ENCODE measurements at regions not wholly inside any gene's neighbourhood (a gene's known extent, or its start where the extent isn't known, plus 50 kb on each side); places are given as distances from the start of the nearest gene placed in this dataset.
"Not testable (repeated sequence)": the region's sequence is repeated elsewhere in the genome, so short reads cannot be mapped to it uniquely, and the experiment has no call there.

- peak; percentile 51 for DNase-seq
These were observed 556.5 kb upstream of the SEMA6A start for GRCh38 chr5:117131048-117131679.

- no peak for DNase-seq
These were observed 543.9 kb upstream of the SEMA6A start for GRCh38 chr5:117118499-117118898.

- DNase-seq: not testable (repeated sequence)
These were observed 542.7 kb upstream of the SEMA6A start for GRCh38 chr5:117117314-117117713.

GRCh38 chr5:117110548-117110947, 535.9 kb upstream of the SEMA6A start:
- DNase-seq: no peak

- no peak for DNase-seq
These were observed 533.2 kb upstream of the SEMA6A start for GRCh38 chr5:117107859-117108258.

- peak; percentile 25 for DNase-seq
These were observed 529.1 kb upstream of the SEMA6A start for GRCh38 chr5:117103703-117104102.

- no peak for DNase-seq
These were observed 528.0 kb upstream of the SEMA6A start for GRCh38 chr5:117102591-117102990.

- no peak for DNase-seq
These were observed 525.6 kb upstream of the SEMA6A start for GRCh38 chr5:117100176-117100575.

GRCh38 chr5:117098094-117098493, 523.5 kb upstream of the SEMA6A start:
- DNase-seq: no peak

- peak; percentile 15 for DNase-seq
These were observed 521.0 kb upstream of the SEMA6A start for GRCh38 chr5:117095346-117096332.

- DNase-seq: no peak
These were observed 519.6 kb upstream of the SEMA6A start for GRCh38 chr5:117094114-117094815.

- DNase-seq: no peak
These were observed 519.0 kb upstream of the SEMA6A start for GRCh38 chr5:117093653-117094052.

GRCh38 chr5:117089001-117089400, 514.4 kb upstream of the SEMA6A start:
- DNase-seq: no peak

- DNase-seq: no peak
These were observed 513.6 kb upstream of the SEMA6A start for GRCh38 chr5:117088176-117088575.

- DNase-seq: peak; percentile 20
These were observed 509.4 kb upstream of the SEMA6A start for GRCh38 chr5:117084067-117084466.

- peak; percentile 58 for DNase-seq
These were observed 508.4 kb upstream of the SEMA6A start for GRCh38 chr5:117082977-117083376.

GRCh38 chr5:117077142-117077541, 502.5 kb upstream of the SEMA6A start:
- no peak for DNase-seq

- DNase-seq: no peak
These were observed 497.8 kb upstream of the SEMA6A start for GRCh38 chr5:117072439-117072838.

- no peak for DNase-seq
These were observed 491.2 kb upstream of the SEMA6A start for GRCh38 chr5:117065800-117066199.

GRCh38 chr5:117065161-117065560, 490.5 kb upstream of the SEMA6A start:
- DNase-seq: no peak

GRCh38 chr5:117060099-117060498, 485.5 kb upstream of the SEMA6A start:
- DNase-seq: no peak

- no peak for DNase-seq
These were observed 484.1 kb upstream of the SEMA6A start for GRCh38 chr5:117058740-117059139.

GRCh38 chr5:117055517-117055916, 480.9 kb upstream of the SEMA6A start:
- no peak for DNase-seq

Data from tongue (tissue), 1 donor.